HEK293 (cell line): ENCODE measurements at regions not wholly inside any gene's neighbourhood (a gene's known extent, or its start where the extent isn't known, plus 50 kb on each side); places are given as distances from the start of the nearest gene placed in this dataset.

Source experiments
- CTCF ChIA-PET: fragments of 350-600 bp; formaldehyde crosslinking; extraction: SDS; loops from one replicate; lab custom pipeline; 2021; ENCODE audit warnings: antibody characterized with exemption; lab: Yijun Ruan, JAX
- POLR2A ChIA-PET: fragments of 300-600 bp; formaldehyde crosslinking; extraction: SDS; loops from one replicate; lab custom pipeline; 2020; ENCODE audit warnings: antibody characterized with exemption, inconsistent platforms; lab: Yijun Ruan, JAX
- H3K27ac ChIP-seq: fragments of 200-500 bp; sonication (Bioruptor generic); 2 replicates; pipeline ENCODE4 v1.5.1; 2014; ENCODE audit warnings: low read depth, low read length, control low read depth, inconsistent platforms; ENCODE audit errors: extremely low read depth
- H3K36me3 ChIP-seq, 2 experiments: fragments of 200-500 bp in 1 of 2; sonication (Bioruptor generic) in 1 of 2; 1 replicate in 1 of 2; 2 replicates in 1 of 2; pipeline ENCODE4 v1.5.1; 2014 to 2017; ENCODE audit warnings: inconsistent platforms in 2 of 2, low read length in 2 of 2; ENCODE audit not compliant: control insufficient read depth in 2 of 2, insufficient read depth in 1 of 2
- H3K4me1 ChIP-seq: fragments of 200-500 bp; sonication (Bioruptor generic); 2 replicates; pipeline ENCODE4 v1.5.1; 2014; ENCODE audit warnings: mild to moderate bottlenecking, low read length, inconsistent platforms; ENCODE audit not compliant: control insufficient read depth, insufficient read depth
- H3K4me3 ChIP-seq: 2 replicates; pipeline ENCODE4 v1.5.1; 2011; ENCODE audit warnings: low read depth, mild to moderate bottlenecking, control low read depth, low read length, moderate library complexity
- H3K9me3 ChIP-seq: fragments of 200-500 bp; sonication (Bioruptor generic); 2 replicates; pipeline ENCODE4 v1.5.1; 2014; ENCODE audit warnings: low read depth, low read length, inconsistent platforms; ENCODE audit not compliant: control insufficient read depth, insufficient read depth
- SP7 ChIP-seq: fragments of 450-650 bp; formaldehyde crosslinking; IDR thresholded peaks from 2 replicates; pipeline ENCODE4 v1.5.1; 2016; ENCODE audit warnings: missing biosample characterization, missing genetic modification characterization
- YY2 ChIP-seq: fragments of 450-650 bp; formaldehyde crosslinking; IDR thresholded peaks from 2 replicates; pipeline ENCODE4 v1.5.1; 2016; ENCODE audit warnings: missing biosample characterization, missing genetic modification characterization
- ZBTB20 ChIP-seq: fragments of 450-650 bp; formaldehyde crosslinking; IDR thresholded peaks from 2 replicates; pipeline ENCODE4 v1.5.1; 2016; ENCODE audit warnings: missing biosample characterization, missing genetic modification characterization
- ZBTB48 ChIP-seq: fragments of 450-650 bp; formaldehyde crosslinking; IDR thresholded peaks from 2 replicates; pipeline ENCODE4 v1.5.1; 2016; ENCODE audit warnings: missing biosample characterization, missing genetic modification characterization
- ZFP37 ChIP-seq: fragments of 450-650 bp; formaldehyde crosslinking; IDR thresholded peaks from 2 replicates; pipeline ENCODE4 v1.5.1; 2016; ENCODE audit warnings: missing biosample characterization, missing genetic modification characterization
- ZNF138 ChIP-seq: fragments of 450-650 bp; formaldehyde crosslinking; IDR thresholded peaks from 2 replicates; pipeline ENCODE4 v1.5.1; 2016; ENCODE audit warnings: missing biosample characterization, missing genetic modification characterization, borderline replicate concordance
- ZNF140 ChIP-seq: fragments of 450-650 bp; formaldehyde crosslinking; IDR thresholded peaks from 2 replicates; pipeline ENCODE4 v1.5.1; 2016; ENCODE audit warnings: missing biosample characterization, missing genetic modification characterization
- ZNF16 ChIP-seq: fragments of 450-650 bp; formaldehyde crosslinking; IDR thresholded peaks from 2 replicates; pipeline ENCODE4 v1.5.1; 2016; ENCODE audit warnings: low read depth, missing biosample characterization, missing genetic modification characterization
- ZNF18 ChIP-seq: fragments of 450-650 bp; formaldehyde crosslinking; IDR thresholded peaks from 2 replicates; pipeline ENCODE4 v1.5.1; 2016; ENCODE audit warnings: missing biosample characterization, missing genetic modification characterization
- ZNF214 ChIP-seq: fragments of 450-650 bp; formaldehyde crosslinking; IDR thresholded peaks from 2 replicates; pipeline ENCODE4 v1.5.1; 2017; ENCODE audit warnings: missing biosample characterization, mild to moderate bottlenecking, missing genetic modification characterization, borderline replicate concordance
- ZNF404 ChIP-seq: fragments of 450-650 bp; formaldehyde crosslinking; IDR thresholded peaks from 2 replicates; pipeline ENCODE4 v1.5.1; 2017; ENCODE audit warnings: missing biosample characterization, missing genetic modification characterization
- ZNF433 ChIP-seq: fragments of 450-650 bp; formaldehyde crosslinking; IDR thresholded peaks from 2 replicates; pipeline ENCODE4 v1.5.1; 2016; ENCODE audit warnings: missing biosample characterization, missing genetic modification characterization, low read depth
- ZNF510 ChIP-seq: fragments of 450-650 bp; formaldehyde crosslinking; IDR thresholded peaks from 2 replicates; pipeline ENCODE4 v1.5.1; 2018; ENCODE audit warnings: mild to moderate bottlenecking, missing genetic modification characterization, missing biosample characterization; ENCODE audit not compliant: insufficient replicate concordance
- ZNF560 ChIP-seq: fragments of 450-650 bp; formaldehyde crosslinking; IDR thresholded peaks from 2 replicates; pipeline ENCODE4 v1.5.1; 2017; ENCODE audit warnings: missing biosample characterization, missing genetic modification characterization, borderline replicate concordance
- ZNF585B ChIP-seq: fragments of 450-650 bp; formaldehyde crosslinking; IDR thresholded peaks from 2 replicates; pipeline ENCODE4 v1.5.1; 2016; ENCODE audit warnings: missing biosample characterization, missing genetic modification characterization
- ZNF624 ChIP-seq: fragments of 450-650 bp; formaldehyde crosslinking; IDR thresholded peaks from 2 replicates; pipeline ENCODE4 v1.5.1; 2017; ENCODE audit warnings: missing biosample characterization, missing genetic modification characterization
- ZNF670 ChIP-seq: fragments of 450-650 bp; formaldehyde crosslinking; IDR thresholded peaks from 2 replicates; pipeline ENCODE4 v1.5.1; 2016; ENCODE audit warnings: missing biosample characterization, missing genetic modification characterization, low read depth
- ZNF677 ChIP-seq: fragments of 450-650 bp; IDR thresholded peaks from 2 replicates; pipeline ENCODE4 v1.5.0; 2018; ENCODE audit warnings: missing biosample characterization, mild to moderate bottlenecking, missing genetic modification characterization, moderate library complexity
- ZNF768 ChIP-seq: fragments of 450-650 bp; formaldehyde crosslinking; IDR thresholded peaks from 2 replicates; pipeline ENCODE4 v1.5.1; 2018; ENCODE audit warnings: missing biosample characterization, mild to moderate bottlenecking, missing genetic modification characterization
- ZNF777 ChIP-seq: fragments of 450-650 bp; formaldehyde crosslinking; IDR thresholded peaks from 2 replicates; pipeline ENCODE4 v1.5.1; 2017; ENCODE audit warnings: missing biosample characterization, missing genetic modification characterization, borderline replicate concordance
- TF ChIP-seq, protein P1 (sequence below): fragments of 450-650 bp; formaldehyde crosslinking; IDR thresholded peaks from 2 replicates; pipeline ENCODE4 v1.5.1; 2016; ENCODE audit warnings: missing biosample characterization, missing genetic modification characterization
- TF ChIP-seq, protein P2 (sequence below): fragments of 450-650 bp; formaldehyde crosslinking; IDR thresholded peaks from 2 replicates; pipeline ENCODE4; 2016; ENCODE audit warnings: missing biosample characterization, missing genetic modification characterization
- TF ChIP-seq, protein P3 (sequence below): fragments of 450-650 bp; formaldehyde crosslinking; IDR thresholded peaks from 2 replicates; pipeline ENCODE4 v1.5.1; 2016; ENCODE audit warnings: missing biosample characterization, missing genetic modification characterization

- Histone ChIP-seq H3K9me3 (no peaks in the 10 kb centered on the region), H3K27ac (no peak overlapping the region), H3K4me1 (no peaks in the 10 kb centered on the region), H3K4me3 (no peak overlapping the region), H3K36me3 (no peaks in the 10 kb centered on the region)
- TF ChIP-seq, protein P1, sequence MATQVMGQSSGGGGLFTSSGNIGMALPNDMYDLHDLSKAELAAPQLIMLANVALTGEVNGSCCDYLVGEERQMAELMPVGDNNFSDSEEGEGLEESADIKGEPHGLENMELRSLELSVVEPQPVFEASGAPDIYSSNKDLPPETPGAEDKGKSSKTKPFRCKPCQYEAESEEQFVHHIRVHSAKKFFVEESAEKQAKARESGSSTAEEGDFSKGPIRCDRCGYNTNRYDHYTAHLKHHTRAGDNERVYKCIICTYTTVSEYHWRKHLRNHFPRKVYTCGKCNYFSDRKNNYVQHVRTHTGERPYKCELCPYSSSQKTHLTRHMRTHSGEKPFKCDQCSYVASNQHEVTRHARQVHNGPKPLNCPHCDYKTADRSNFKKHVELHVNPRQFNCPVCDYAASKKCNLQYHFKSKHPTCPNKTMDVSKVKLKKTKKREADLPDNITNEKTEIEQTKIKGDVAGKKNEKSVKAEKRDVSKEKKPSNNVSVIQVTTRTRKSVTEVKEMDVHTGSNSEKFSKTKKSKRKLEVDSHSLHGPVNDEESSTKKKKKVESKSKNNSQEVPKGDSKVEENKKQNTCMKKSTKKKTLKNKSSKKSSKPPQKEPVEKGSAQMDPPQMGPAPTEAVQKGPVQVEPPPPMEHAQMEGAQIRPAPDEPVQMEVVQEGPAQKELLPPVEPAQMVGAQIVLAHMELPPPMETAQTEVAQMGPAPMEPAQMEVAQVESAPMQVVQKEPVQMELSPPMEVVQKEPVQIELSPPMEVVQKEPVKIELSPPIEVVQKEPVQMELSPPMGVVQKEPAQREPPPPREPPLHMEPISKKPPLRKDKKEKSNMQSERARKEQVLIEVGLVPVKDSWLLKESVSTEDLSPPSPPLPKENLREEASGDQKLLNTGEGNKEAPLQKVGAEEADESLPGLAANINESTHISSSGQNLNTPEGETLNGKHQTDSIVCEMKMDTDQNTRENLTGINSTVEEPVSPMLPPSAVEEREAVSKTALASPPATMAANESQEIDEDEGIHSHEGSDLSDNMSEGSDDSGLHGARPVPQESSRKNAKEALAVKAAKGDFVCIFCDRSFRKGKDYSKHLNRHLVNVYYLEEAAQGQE (tag by site-specific recombination) = no peak
- TF ChIP-seq ZNF768 = no peak
- no peak for TF ChIP-seq ZBTB48 (tag by site-specific recombination)
- no peak for TF ChIP-seq ZFP37 (tag by site-specific recombination)
- TF ChIP-seq ZNF138 (tag by site-specific recombination) = no peak
- TF ChIP-seq ZNF585B (tag by site-specific recombination) = no peak
- no peak for TF ChIP-seq ZNF677
- no peak for TF ChIP-seq ZNF624
- no peak for TF ChIP-seq ZNF670 (tag by site-specific recombination)
- TF ChIP-seq, protein P2, sequence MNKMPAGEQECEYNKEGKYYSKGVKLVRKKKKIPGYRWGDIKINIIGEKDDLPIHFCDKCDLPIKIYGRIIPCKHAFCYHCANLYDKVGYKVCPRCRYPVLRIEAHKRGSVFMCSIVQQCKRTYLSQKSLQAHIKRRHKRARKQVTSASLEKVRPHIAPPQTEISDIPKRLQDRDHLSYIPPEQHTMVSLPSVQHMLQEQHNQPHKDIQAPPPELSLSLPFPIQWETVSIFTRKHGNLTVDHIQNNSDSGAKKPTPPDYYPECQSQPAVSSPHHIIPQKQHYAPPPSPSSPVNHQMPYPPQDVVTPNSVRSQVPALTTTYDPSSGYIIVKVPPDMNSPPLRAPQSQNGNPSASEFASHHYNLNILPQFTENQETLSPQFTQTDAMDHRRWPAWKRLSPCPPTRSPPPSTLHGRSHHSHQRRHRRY (tag by site-specific recombination) = no peak
- TF ChIP-seq YY2 (tag by site-specific recombination) = no peak
- no peak for TF ChIP-seq ZNF214 (tag by site-specific recombination)
- TF ChIP-seq ZBTB20 (tag by site-specific recombination) = no peak
- ChIA-PET POLR2A (no interaction called here), CTCF (no interaction called here)
Observed at GRCh38 chr10:78224602-78225001, 190.9 kb downstream of the RPS24 start.

DNA sequence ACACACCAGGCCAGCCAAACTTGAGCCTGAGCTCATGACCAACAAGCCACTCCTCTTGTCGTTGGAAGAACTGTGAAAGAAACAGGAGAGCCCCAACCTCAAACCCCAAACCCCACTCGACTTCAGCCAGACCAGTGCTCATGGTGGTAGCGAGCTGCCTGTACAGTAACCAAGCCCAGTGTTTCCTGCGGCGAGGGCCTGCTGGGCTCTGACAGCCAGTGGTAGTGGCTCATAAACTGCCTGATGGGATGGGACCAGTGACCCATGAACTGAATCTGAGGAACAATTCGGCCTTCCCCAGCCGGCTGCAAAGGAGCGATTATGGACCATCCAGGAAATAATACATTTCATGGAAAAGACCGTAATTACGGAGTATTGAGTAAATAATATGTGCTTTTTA, 191.9 kb downstream of the RPS24 start:
- Histone ChIP-seq H3K4me3 (no peak overlapping the region), H3K9me3 (no peaks in the 10 kb centered on the region), H3K4me1 (no peaks in the 10 kb centered on the region), H3K27ac (no peak overlapping the region), H3K36me3 (no peaks in the 10 kb centered on the region)
- CTCF ChIA-PET = interaction anchor here (0.7 to 1.7 kb wide), 2 partner anchors 178 to 713 kb away, joined by 3 to 4 read pairs; no protein-coding TSS in a partner anchor
- POLR2A ChIA-PET = interaction anchor here (1.5 kb wide), 1 partner anchor 13 kb away, joined by 3 read pairs; no protein-coding TSS in a partner anchor
- TF ChIP-seq ZNF433 (tag by site-specific recombination) (no peak), SP7 (tag by site-specific recombination) (no peak), ZNF16 (tag by site-specific recombination) (no peak)

GRCh38 chr10:78229489-78229888, 195.8 kb downstream of the RPS24 start:
- H3K36me3 ChIP-seq = no peaks in the 10 kb centered on the region
- ChIA-PET CTCF (interaction anchor here (1.1 kb wide), 1 partner anchor 31 kb away, joined by 3 read pairs; no protein-coding TSS in a partner anchor), POLR2A (no interaction called here)
- no peaks in the 10 kb centered on the region for H3K4me1 ChIP-seq
- no peak overlapping the region for H3K4me3 ChIP-seq
- no peak overlapping the region for H3K27ac ChIP-seq
- H3K9me3 ChIP-seq = no peaks in the 10 kb centered on the region
- TF ChIP-seq ZNF510 (no peak), ZNF404 (tag by site-specific recombination) (no peak), ZNF677 (no peak), ZNF777 (tag by site-specific recombination) (no peak), ZNF560 (tag by site-specific recombination) (no peak), ZNF138 (tag by site-specific recombination) (no peak), ZNF140 (tag by site-specific recombination) (no peak), ZNF18 (tag by site-specific recombination) (no peak)
- TF ChIP-seq, protein P3, sequence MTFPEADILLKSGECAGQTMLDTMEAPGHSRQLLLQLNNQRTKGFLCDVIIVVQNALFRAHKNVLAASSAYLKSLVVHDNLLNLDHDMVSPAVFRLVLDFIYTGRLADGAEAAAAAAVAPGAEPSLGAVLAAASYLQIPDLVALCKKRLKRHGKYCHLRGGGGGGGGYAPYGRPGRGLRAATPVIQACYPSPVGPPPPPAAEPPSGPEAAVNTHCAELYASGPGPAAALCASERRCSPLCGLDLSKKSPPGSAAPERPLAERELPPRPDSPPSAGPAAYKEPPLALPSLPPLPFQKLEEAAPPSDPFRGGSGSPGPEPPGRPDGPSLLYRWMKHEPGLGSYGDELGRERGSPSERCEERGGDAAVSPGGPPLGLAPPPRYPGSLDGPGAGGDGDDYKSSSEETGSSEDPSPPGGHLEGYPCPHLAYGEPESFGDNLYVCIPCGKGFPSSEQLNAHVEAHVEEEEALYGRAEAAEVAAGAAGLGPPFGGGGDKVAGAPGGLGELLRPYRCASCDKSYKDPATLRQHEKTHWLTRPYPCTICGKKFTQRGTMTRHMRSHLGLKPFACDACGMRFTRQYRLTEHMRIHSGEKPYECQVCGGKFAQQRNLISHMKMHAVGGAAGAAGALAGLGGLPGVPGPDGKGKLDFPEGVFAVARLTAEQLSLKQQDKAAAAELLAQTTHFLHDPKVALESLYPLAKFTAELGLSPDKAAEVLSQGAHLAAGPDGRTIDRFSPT = no peak
